Activated CD4-positive, alpha-beta T cell treated with anti-CD3 and anti-CD28 coated beads, Interleukin-2, amount 50 U/mL, for 48 hours (primary cell): ENCODE measurements at regions not wholly inside any gene's neighbourhood (a gene's known extent, or its start where the extent isn't known, plus 50 kb on each side); places are given as distances from the start of the nearest gene placed in this dataset.

ENCODE experiments used
- DNase-seq, 2 experiments: peaks; one replicate each; pipeline ENCODE4 v3.0.0-alpha.2; 2020

- no peak for DNase-seq
These were observed 133.2 kb upstream of the ZNF618 start for GRCh38 chr9:113742878-113743277.

DNA sequence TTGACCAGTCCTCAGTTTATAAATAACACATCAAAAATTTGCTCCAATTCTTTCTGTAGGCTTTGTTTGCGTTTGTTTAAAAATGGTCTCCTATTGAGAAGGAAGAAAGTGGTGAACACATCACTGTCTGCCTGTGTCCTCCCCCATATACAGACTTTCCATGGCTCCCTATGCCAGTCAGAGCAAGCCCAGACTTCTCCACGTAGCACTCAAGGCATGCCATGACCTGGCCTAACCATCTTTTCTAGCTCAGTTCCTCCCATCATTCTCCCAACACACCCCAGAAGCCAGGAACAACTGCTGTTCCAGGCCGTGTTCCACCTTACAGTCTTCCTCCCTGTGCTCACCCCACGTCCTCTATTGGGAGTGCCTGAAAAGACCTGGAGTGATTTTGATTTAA, 129.6 kb upstream of the ZNF618 start:
- DNase-seq = no peak

DNA sequence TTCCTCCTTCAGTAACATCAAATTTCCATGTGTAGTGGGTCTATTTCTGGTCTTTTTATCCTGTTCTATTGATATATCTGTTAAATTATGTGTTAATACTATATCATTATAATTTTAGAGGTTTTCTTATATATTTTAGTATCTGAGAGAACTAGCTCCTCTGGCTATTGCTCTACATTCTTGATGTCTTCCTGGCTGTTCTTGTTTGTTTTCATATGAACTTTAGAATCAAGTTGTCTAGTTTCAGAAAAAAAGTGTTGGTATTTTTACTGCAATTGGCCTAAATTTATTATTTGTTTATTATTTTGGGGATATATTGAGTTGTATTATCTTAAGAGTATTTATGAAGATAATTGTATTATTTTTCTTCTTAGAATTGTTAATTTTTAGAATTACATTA, 128.0 kb upstream of the ZNF618 start:
- no peak for DNase-seq

GRCh38 chr9:113753398-113754119, 122.5 kb upstream of the ZNF618 start:
- no peak for DNase-seq

GRCh38 chr9:113754739-113755138, 121.4 kb upstream of the ZNF618 start:
- DNase-seq = no peak

DNA sequence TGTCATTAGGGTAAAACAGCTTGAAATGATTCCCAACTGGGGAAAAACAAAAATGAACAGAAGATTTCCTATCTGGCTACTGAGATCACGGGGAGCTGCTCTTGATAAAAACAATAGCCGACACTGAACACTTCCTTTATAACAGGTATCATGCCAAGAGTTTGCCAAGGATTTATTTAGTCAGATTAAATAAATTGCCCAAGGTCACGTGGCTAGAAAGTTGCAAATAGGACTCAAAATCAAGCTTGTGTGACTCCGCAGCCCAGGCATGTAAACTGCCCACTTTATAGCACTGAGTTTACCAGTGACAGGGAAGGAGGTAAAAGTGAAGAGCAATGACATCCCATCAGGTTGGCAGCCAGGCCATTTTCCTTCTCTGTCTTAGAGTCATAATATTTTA, 120.7 kb upstream of the ZNF618 start:
- no peak for DNase-seq

GRCh38 chr9:113756476-113757192, 119.5 kb upstream of the ZNF618 start:
- no peak for DNase-seq

- no peak for DNase-seq
These were observed 112.7 kb upstream of the ZNF618 start for GRCh38 chr9:113763429-113763828.

GRCh38 chr9:113764572-113764971, 111.5 kb upstream of the ZNF618 start:
- no peak for DNase-seq

DNA sequence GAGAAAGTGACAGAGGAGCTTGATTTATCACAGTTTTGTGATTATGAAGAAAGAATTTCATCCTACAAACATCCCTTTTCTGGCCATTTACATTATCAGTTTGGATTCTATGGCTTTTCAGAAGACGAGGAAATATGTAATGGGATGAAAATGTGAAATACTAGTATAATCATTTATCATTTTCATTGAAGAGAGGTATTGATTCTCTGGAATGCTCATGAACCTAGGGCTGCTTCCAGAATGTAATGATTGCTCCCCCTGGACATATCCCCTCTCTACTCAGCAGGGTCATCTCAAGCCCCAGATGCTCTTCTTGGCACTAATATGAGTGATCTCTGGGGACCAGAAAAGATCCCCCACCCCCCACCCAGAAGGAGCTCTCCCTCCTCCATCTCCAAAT, 106.7 kb upstream of the ZNF618 start:
- DNase-seq = no peak

DNA sequence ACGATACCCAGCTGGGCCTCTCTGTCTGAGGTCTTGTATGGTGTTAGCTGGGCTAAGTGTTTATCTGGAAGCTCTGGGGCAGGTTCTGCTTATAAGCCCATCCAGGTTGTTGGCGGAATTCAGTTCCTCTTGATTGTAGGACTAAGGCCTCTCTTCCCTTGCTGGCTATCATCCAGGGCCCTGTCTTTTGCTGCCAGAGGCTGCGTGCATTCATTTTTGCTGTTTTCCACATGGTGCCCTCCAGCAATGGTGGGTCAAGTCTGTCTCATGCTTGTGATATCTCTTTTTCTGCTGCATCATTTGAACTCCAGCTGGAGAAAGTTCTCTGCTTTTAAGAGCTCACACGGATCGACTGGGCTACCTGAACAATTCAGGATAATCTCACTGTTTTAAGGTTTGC, 105.7 kb upstream of the ZNF618 start:
- DNase-seq = no peak

DNA sequence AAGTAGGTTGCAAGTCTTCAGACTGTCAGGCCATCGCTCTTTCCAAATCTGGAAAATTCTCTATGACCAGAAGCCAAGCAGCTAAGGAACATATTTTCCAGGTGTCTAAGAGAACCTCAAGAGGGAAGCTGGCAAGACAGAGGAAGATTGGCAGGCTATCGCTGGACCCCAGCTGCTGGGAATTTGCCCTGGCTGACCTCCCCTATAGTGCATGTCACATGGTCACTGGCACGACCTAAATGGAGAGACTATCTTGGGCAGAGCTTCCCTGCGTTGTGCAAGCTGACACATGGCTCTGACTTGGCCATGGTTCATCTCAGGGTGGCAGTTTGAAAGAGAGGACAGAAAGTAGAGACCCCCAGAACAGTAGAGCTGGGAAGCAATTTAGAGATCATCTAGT, 104.9 kb upstream of the ZNF618 start:
- no peak for DNase-seq

- DNase-seq = no peak
These were observed 103.8 kb upstream of the ZNF618 start for GRCh38 chr9:113772121-113772810.

DNA sequence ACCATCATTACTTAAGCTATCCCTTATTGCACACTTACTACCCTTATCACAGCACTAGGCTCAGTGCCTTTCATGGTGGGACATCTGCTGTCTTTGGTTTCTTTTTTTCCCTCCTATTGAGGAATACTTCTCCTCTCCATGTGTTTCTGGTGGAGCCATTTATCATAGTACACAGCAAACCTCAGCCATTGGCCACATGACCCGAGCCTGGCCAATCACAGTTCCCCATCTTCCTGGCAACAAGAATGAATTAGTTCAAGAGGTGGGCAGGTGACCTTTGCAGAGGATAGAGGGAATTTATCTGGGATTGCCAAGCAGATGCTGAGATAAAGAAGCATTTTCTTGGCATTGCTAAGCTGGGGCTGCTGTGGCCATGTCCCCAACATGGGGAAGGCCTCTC, 101.1 kb upstream of the ZNF618 start:
- no peak for DNase-seq

DNA sequence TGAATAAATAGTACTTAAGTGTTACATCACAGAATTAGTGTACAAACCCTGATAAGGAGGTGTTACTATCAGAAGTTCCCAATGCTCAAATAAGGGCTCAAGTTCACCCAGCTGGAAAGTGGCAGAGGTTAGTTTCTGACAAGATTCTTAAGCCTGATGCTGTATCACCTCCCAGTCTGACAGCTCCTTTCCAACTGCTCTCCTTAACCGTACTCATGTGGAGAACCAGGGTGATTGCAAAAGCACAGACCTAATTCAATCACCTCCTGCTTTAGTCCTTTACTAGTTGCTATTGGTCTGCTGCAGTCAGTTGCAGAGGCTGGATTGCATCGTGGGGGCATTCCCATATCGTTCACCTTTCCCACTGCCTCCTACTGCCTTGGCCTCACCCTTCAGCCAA, 100.4 kb upstream of the ZNF618 start:
- no peak for DNase-seq

- no peak for DNase-seq
These were observed 99.9 kb upstream of the ZNF618 start for GRCh38 chr9:113776194-113776593.

DNA sequence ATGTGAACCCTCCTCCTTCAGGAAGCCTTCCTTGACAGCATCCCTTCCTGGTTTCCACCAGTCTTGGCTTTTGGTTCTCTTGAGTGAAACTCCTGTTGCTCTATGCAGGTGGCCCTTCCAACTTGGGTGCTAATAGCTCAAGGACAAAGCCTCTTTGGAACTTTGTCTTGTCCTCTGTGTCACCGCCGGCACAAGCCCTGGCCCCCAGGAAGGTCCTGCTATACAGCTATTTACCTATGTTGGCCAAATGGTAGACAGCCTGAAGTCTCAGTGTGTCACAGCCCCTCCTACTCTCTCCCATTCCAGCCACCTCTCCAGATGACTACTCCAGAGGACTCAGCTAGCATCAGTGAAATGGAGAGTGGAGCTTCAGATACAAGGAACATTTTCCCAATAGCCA, 94.7 kb upstream of the ZNF618 start:
- no peak for DNase-seq

- no peak for DNase-seq
These were observed 94.2 kb upstream of the ZNF618 start for GRCh38 chr9:113781896-113782295.

- DNase-seq = no peak
These were observed 92.6 kb upstream of the ZNF618 start for GRCh38 chr9:113783475-113783874.

- DNase-seq = no peak
These were observed 90.8 kb upstream of the ZNF618 start for GRCh38 chr9:113785334-113785733.

DNA sequence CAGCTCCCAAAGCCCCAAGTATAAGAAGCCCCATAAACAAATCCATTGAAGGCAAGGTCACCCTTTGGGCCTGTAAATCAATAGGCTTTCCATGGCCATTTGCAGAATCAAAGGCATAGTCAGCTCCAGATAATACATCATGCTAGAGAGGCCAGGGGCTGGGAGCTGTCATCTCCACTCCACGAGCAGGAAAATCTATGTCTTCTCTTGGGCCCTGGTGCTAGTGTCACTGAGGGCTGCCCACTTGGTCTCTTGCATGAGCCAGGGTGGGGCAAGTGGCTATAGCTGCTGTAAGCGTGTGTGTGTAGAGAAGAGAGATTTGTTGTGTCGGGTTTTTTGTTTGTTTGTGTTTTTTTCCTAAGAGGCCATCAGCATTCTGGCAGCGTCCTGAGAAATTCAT, 90.0 kb upstream of the ZNF618 start:
- no peak for DNase-seq

DNA sequence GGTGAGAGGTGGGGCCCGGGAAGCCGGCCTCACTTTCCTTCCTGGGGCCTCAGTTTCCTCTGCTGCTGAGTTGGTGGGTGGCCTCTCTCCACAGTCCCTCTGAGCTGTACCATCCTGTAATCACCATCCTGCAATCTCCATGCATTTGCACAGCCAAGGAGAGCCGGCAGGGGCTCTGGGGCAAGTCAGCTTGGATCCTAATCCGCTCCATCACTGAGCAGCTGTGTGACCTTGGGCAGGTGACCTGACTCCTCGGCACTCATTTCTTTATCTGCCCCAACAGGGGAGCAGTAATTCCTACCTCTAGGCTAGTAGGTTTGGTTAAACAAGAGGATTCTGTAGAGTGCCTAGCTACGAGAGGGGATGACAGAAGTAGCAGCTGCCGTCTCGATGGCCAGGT, 88.2 kb upstream of the ZNF618 start:
- no peak for DNase-seq

DNA sequence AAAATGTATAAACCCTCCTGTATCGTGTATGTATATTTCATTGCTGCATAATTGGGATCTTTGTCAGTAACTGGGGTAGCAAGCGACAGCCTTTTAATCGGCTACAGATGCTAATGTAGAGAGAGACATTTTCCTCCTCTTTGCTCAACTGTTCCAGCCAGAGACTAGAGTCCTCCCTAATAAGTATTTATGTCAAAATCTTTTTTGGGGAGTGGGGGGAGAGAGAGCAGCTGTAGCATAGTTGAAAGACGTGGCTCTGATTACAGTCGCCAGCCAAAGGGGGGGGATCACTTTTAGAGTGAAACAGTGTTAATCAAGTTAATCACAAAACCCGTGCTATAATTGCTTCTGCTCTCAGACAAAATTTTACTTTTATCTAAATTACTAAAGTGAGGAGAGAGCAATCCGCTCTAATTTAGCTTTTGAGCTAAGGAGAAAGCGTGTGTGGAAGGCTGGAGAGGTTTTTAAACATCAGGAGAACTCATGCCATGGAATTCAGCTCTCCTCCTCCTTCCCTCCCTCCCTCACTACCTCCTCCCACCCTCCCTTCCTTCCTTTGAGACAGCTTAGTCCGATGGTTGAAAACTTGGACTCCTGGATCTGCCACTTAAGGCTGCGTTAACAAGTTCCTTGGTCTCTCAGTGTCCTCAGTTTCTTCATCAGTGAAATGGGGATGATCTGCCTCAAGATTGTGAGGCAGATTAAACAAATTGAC, 87.3 kb upstream of the ZNF618 start:
- DNase-seq = no peak

DNA sequence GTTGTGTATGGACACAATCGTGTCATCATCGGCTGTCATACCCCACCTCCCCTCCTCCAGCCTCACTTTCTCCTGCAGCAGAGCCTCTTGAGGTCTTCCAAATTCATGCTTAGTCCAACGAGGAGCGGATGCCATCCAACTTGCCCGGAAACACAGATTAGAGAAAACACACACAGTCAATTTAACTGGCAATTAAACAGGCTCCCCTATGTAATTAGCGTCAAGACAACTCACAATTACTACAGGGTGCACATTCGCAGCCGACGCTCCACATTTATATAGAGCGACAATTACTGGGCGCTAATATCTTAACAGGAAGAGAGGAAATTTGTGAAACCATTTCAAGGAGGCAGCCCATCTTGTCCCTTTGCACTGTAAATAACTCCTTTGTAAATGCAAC, 86.0 kb upstream of the ZNF618 start:
- DNase-seq = no peak
